NB4 (cell line): ENCODE measurements at regions not wholly inside any gene's neighbourhood (a gene's known extent, or its start where the extent isn't known, plus 50 kb on each side); places are given as distances from the start of the nearest gene placed in this dataset.

ENCODE experiments used
- POLR2A ChIP-seq: IDR thresholded peaks from 2 replicates; pipeline ENCODE4 v1.6.1; 2011; ENCODE audit warnings: mild to moderate bottlenecking; ENCODE audit not compliant: insufficient read length; ENCODE audit errors: extremely low read depth
- TF ChIP-seq, protein P1 (sequence below): IDR thresholded peaks from one replicate; pipeline ENCODE4 v1.5.1; 2012; ENCODE audit warnings: low read depth, low read length
- TF ChIP-seq, protein P2 (sequence below): IDR thresholded peaks from 2 replicates; pipeline ENCODE4 v1.6.1; 2011; ENCODE audit warnings: low read depth, low read length

DNA sequence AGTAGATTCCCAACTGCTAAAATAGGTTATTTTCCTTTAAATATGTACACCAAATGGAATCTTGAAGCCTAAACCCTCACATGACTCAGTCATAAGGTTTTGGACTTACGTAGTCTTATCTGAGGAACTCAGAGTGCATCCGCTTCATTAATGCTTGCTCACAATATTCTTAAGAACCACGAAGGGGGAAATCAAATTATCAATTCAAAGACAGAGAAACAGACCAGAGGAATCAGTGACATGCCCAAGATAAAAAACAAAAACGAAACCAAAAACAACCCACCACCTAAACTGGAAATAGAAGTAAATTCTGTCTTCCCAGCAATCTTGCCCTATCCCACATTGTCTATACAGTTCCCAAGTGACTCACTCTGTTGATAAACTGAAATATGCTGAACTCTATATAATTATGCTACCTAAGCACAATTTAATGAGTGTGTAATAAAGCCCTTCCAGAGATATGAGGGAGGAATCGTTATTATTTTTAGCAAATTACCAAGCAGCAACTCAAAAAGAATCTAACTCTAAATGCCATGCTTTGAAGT, 135.4 kb upstream of the CBLB start:
- TF ChIP-seq, protein P1, sequence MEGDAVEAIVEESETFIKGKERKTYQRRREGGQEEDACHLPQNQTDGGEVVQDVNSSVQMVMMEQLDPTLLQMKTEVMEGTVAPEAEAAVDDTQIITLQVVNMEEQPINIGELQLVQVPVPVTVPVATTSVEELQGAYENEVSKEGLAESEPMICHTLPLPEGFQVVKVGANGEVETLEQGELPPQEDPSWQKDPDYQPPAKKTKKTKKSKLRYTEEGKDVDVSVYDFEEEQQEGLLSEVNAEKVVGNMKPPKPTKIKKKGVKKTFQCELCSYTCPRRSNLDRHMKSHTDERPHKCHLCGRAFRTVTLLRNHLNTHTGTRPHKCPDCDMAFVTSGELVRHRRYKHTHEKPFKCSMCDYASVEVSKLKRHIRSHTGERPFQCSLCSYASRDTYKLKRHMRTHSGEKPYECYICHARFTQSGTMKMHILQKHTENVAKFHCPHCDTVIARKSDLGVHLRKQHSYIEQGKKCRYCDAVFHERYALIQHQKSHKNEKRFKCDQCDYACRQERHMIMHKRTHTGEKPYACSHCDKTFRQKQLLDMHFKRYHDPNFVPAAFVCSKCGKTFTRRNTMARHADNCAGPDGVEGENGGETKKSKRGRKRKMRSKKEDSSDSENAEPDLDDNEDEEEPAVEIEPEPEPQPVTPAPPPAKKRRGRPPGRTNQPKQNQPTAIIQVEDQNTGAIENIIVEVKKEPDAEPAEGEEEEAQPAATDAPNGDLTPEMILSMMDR = no peak
- TF ChIP-seq POLR2A = no peak
- TF ChIP-seq, protein P2, sequence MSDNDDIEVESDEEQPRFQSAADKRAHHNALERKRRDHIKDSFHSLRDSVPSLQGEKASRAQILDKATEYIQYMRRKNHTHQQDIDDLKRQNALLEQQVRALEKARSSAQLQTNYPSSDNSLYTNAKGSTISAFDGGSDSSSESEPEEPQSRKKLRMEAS = no peak
